D341Med (cell line): ENCODE measurements at regions not wholly inside any gene's neighbourhood (a gene's known extent, or its start where the extent isn't known, plus 50 kb on each side); places are given as distances from the start of the nearest gene placed in this dataset.
"Not testable (repeated sequence)": the region's sequence is repeated elsewhere in the genome, so short reads cannot be mapped to it uniquely, and the experiment has no call there.

Source experiments
- DNase-seq: peaks from one replicate; pipeline ENCODE4 v3.0.0; 2012; ENCODE audit warnings: low spot score

GRCh38 chrX:125089761-125090445, 229.8 kb upstream of the TEX13C start:
- no peak for DNase-seq

DNA sequence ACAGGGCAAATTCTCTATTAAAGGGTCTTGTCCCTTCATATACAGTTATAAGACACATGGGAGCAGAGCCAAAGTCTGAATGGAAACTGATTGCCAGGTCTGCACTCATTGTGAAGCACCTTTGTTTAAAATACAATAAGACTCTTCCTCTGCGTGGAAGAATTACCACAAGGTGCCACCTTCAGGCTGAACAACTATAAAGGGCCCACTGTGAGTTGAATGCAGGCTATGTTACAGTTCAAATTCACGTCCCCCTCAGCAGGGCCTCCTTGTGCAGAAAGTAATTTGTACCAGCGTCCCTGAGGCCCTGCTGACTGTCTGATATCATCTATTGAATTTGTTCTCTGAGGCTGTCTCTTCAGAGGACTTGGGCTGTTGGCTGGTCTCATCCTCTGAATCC, 225.8 kb upstream of the TEX13C start:
- DNase-seq = no peak

- DNase-seq = no peak
Measured at GRCh38 chrX:125094901-125095300, 224.8 kb upstream of the TEX13C start.

DNA sequence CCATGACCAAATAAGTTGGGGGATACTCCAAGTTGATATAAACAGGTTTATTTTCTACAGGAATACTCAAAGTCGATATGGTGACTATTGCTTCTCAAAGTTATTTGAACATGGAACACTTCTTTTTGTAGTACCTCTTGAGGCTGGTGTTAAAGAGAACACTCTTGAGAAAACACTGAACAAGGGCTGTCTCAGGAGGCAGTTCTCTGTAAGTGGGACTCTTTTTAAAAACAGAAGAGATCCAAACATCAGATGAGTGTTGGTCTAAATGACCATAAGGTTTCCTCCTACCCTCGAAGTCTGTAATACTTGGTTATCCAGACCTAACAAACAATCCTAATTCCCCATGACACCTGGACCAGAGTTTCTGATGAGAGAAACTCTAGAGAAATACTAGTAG, 223.2 kb upstream of the TEX13C start:
- DNase-seq = no peak

- no peak for DNase-seq
Measured at GRCh38 chrX:125096870-125097269, 222.8 kb upstream of the TEX13C start.

DNA sequence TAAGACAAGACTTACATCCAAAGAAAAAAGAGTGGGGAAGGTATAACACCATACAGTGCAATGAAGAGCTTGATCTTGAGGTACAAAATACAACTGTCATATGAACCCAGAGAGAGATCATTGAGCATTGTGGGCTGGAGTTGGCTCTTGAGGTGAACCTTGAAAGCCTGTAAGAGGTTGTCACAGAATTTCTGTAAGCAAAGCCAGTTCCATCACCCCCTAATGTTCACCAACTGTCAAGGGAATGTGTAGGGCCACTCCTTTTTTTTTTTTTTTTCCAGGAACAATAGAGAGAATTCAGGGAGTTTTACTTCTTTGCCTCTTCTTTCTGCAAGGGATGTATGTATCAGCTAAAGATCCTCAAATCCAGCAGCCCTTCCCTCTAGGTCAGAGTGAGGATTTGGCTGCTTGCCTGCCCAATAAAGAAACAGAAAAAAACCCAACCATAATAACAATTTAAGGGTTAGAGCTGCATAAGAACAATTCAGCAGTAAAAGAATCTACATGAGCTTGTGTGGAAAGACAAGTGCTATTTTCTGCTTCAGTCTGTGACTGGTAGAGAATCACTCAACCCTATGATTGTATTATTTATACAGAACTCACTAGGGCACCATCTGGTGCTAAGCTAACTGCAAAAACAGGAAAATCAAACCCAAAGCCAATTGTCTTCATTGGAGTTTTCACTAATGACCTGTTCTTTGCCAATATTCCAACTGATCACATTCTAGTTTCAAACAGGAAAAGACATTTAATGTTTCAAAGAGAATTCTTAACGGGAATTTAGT, 217.5 kb upstream of the TEX13C start:
- no peak for DNase-seq

GRCh38 chrX:125103693-125104092, 216.0 kb upstream of the TEX13C start:
- DNase-seq = no peak

- DNase-seq = no peak
Measured at GRCh38 chrX:125108921-125109320, 210.8 kb upstream of the TEX13C start.

DNA sequence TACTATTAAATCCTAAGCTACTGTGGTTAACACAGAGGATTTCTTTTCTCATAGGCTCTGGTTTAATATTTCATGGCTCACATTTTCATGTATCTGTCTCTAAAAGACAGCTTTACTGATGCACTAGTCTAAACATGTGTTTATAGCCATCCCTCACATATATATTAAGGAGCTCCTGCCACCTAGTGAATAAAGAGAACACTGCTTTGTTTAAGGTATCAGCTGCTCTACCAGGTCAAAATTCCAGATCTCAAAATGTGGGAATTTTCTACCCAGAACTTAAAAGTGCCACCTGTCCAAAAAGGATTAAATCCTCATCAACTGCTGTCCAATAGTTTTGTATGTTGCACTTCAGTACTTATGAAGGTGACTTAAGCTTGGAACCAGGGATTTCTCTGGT, 188.5 kb upstream of the TEX13C start:
- DNase-seq = peak; percentile 9

DNA sequence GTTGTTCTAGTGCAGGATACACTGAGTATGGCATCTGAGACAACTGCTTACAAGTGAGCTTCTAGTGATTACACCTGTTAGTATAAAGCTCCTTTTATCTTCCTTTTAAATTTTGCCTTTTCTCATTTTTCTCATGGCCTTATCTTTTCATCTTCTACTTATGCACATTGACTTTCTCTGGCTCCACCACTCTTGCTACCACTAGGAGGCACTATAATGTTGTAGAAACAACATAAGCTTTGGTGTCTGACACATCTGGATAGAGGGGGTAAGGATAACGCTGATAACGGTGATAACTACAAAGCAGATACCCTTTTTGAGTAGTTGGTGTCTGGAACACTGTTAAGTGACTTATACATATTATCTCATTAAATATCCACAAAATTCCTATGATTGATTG, 187.4 kb upstream of the TEX13C start:
- DNase-seq = peak; percentile 14

GRCh38 chrX:125137521-125137920, 182.2 kb upstream of the TEX13C start:
- no peak for DNase-seq

- DNase-seq = no peak
Measured at GRCh38 chrX:125150231-125150630, 169.4 kb upstream of the TEX13C start.

DNA sequence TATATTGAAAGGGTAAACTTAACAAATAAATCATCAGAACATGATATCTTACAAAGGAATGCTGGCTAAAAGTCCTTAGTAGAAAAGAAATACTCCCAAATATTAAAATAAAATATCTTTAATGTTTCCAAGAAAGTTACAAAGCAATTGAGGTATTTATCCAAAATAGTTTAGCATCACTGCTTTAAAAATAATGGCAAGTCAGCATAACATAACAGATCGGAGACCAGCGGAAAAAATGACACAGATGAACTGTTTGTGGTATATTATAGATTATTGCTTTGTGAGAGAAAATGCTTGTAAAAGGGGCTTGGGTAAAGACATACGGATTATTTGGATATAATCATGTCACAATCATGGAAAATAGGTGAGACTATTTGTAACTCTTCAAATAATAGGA, 168.5 kb upstream of the TEX13C start:
- DNase-seq = no peak

DNA sequence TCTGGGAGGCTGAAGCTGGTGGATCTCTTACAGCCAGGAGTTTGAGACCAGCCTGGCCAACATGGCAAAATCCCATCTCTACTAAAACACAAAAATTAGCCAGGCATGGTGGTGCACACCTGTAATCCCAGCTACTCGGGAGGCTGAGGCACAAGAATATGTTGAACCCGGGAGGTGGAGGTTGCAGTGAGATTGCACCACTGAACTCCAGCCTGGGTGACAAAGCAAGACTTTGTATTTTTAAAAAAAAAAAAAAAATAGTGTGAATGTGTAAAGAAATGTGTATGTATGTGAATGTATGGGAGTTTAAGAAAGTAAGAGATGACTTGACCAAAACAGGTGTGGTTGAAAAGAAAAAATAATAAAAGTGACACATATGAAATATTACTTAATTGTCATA, 167.7 kb upstream of the TEX13C start:
- DNase-seq = no peak

- DNase-seq = no peak
Measured at GRCh38 chrX:125153621-125154020, 166.1 kb upstream of the TEX13C start.

DNA sequence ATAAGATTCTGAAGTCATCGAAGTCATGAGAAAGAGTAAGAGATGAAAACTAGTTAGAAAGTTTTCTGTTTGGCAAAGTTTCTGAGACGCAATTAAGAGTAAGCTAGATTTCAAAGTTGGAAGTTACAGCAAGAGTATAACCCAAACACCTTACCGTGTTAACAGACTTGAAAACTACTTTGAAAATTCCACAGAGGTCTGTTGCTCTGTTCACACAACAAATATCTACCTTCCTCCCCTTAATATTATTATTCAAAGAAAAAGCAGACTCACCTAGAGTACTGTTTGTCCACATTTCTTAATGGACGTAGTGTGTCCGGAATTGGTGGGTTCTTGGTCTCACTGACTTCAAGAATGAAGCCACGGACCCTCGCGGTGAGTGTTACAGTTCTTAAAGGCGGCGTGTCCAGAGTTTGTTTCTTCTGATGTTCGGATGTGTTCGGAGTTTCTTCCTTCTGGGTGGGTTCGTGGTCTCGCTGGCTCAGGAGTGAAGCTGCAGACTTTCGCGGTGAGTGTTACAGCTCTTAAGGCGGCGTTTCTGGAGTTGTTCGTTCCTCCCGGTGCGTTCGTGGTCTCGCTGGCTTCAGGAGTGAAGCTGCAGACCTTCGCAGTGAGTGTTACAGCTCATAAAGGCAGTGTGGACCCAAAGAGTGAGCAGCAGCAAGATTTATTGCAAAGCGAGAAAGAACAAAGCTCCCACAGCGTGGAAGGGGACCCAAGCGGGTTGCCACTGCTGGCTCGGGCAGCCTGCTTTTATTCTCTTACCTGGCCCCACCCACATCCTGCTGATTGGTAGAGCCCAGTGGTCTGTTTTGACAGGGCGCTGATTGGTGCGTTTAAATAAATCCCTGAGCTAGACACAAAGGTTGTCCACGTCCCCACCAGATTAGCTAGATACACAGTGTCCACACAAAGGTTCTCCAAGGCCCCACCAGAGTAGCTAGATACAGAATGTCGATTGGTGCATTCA, 165.1 kb upstream of the TEX13C start:
- not testable (repeated sequence) for DNase-seq

DNA sequence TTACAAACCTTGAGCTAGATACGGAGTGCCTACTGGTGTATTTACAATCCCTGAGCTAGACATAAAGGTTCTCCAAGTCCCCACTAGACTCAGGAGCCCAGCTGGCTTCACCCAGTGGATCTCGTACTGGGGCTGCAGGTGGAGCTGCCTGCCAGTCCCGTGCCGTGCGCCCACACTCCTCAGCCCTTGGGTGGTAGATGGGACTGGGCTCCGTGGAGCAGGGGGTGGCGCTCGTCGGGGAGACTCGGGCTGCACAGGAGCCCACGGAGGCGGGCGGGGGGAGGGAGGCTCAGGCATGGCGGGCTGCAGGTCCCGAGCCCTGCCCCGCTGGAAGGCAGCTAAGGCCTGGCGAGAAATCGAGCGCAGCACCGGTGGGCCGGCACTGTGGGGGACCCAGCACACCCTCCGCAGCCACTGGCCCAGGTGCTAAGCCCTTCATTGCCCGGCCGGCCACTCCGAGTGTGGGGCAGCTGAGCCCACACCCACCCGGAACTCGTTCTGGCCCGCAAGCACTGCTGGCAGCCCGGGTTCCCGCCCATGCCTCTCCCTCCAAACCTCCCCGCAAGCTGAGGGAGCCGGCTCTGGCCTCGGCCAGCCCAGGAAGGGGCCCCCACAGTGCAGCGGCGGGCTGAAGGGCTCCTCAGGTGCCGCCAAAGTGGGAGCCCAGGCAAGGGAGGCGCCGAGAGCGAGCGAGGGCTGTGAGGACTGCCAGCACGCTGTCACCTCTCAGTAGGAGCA, 164.2 kb upstream of the TEX13C start:
- DNase-seq = not testable (repeated sequence)

GRCh38 chrX:125170459-125170858, 149.2 kb upstream of the TEX13C start:
- DNase-seq = no peak

DNA sequence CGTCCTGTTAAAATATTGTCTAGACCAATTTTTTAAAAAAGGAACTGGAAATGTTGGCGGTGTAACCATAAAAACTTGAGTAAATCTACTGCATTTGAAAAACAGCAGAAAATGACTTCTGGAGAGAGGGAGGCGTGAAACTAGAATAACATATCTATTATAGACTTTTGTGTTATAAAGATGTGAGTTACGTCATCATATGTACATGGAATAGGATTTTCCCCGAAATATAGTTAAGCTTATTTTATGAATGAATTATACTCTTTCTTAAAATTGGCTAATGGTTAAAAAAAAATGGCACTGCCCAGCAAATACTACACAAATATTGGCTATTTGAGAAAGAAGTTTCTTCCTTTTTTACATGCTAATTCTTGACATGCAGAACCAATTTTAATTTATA, 147.1 kb upstream of the TEX13C start:
- DNase-seq = no peak

DNA sequence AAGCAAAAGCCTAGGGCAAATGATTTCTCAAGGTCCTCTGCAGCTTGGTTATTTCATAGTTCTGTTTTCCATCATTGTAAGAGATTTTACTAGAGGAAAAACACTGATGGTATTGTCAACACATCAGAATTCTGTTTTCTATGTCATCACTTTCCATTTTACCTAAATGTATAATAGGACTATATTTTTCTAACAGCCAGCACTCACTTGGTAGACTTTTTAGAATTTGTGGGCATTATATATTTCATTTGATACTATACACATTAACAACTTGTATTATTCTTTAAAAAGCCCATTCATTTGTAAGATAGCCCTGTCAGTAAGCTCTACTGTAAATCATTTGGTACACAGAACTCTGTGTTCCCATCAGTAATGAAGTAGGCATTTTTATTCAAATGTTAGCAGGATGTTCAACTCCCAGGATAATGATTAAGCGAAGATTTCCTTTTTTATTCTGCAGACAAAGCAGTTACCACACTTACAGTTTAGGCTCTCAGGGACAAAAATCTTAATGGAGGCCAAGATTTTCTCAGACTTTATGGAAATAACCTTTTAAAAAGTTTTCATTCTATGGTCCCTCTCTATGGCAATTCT, 143.6 kb upstream of the TEX13C start:
- no peak for DNase-seq

DNA sequence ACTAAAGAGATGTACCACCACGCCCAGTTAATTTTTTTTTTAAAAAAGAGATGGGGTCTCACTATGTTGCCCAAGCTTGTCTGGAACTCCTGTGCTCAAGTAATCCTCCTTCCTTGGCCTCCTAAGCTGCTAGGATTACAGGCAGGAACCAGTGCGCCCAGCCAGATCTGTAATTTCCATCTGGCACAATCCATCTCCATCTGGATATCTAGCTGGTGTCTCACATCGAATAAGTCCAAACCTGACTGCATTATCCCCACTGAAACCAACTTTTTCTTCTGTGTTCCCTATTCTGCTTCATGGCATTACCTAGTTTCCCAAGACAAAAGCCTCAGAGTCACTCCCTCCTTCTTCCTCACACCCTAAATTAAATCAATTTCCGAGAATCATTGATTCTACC, 125.8 kb upstream of the TEX13C start:
- DNase-seq = no peak
